ENCODE measurements at regions not wholly inside any gene's neighbourhood (a gene's known extent, or its start where the extent isn't known, plus 50 kb on each side); places are given as distances from the start of the nearest gene placed in this dataset.

DNA sequence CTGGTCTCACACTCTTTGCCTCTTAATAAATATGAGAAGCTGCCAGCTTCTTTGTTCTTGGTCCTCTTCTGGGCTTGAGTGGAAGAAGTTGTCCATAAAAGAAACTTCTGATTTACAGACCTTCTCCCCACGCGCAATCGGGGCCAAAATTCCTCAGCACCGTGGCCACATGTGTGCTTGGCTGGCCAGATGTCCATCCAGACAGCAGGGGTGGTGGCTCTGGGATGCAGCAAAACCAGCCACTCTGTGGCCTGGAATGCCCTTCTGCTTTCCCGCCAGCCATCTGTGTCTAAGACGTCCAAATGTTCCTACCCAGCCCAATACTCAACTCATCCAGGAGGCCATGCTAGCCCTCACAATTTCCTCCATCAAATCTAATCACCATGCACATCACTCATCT, 250.8 kb downstream of the EN1 start:
- no peak overlapping the region for H3K4me3 Mint-ChIP-seq
- H3K36me3 ChIP-seq: no peaks in the 10 kb centered on the region
- no peak overlapping the region for H2AFZ ChIP-seq (replicated peaks)
- no peaks in the 10 kb centered on the region for H3K36me3 Mint-ChIP-seq
- no peaks in the 10 kb centered on the region for H3K9me3 ChIP-seq (ENCODE audit: low read depth)
- TF ChIP-seq, protein P1, sequence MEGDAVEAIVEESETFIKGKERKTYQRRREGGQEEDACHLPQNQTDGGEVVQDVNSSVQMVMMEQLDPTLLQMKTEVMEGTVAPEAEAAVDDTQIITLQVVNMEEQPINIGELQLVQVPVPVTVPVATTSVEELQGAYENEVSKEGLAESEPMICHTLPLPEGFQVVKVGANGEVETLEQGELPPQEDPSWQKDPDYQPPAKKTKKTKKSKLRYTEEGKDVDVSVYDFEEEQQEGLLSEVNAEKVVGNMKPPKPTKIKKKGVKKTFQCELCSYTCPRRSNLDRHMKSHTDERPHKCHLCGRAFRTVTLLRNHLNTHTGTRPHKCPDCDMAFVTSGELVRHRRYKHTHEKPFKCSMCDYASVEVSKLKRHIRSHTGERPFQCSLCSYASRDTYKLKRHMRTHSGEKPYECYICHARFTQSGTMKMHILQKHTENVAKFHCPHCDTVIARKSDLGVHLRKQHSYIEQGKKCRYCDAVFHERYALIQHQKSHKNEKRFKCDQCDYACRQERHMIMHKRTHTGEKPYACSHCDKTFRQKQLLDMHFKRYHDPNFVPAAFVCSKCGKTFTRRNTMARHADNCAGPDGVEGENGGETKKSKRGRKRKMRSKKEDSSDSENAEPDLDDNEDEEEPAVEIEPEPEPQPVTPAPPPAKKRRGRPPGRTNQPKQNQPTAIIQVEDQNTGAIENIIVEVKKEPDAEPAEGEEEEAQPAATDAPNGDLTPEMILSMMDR (IDR thresholded peaks at IDR 0.05): no peak
- no peak for TF ChIP-seq EZH2phosphoT487 (IDR thresholded peaks at IDR 0.05)
- TF ChIP-seq EZH2 (IDR thresholded peaks at IDR 0.05): no peak
- H3K4me2 ChIP-seq: no peak overlapping the region
- H4K20me1 ChIP-seq (ENCODE audit: low read depth): no peaks in the 10 kb centered on the region
- H3K4me1 ChIP-seq: no peaks in the 10 kb centered on the region
- H3K9ac ChIP-seq: no peak overlapping the region
- no peak for DNase-seq (ENCODE audit: low spot score)
- peaks cover 15% of the 10 kb centered on the region for H3K9me3 Mint-ChIP-seq
- no peak overlapping the region for H3K27ac Mint-ChIP-seq
- no peak overlapping the region for H3K4me3 ChIP-seq
- no peaks in the 10 kb centered on the region for H3K4me1 Mint-ChIP-seq
- no peak overlapping the region for H3K27ac ChIP-seq
- H3K79me2 ChIP-seq (ENCODE audit: low read depth): no peaks in the 10 kb centered on the region
- peaks cover 4% of the 10 kb centered on the region for H3K27me3 Mint-ChIP-seq (ENCODE audit: insufficient read depth, low read depth)
- no peaks in the 10 kb centered on the region for H3K27me3 ChIP-seq
- no peaks in the 10 kb centered on the region for H3F3A ChIP-seq (ENCODE audit: low read depth)

DNA sequence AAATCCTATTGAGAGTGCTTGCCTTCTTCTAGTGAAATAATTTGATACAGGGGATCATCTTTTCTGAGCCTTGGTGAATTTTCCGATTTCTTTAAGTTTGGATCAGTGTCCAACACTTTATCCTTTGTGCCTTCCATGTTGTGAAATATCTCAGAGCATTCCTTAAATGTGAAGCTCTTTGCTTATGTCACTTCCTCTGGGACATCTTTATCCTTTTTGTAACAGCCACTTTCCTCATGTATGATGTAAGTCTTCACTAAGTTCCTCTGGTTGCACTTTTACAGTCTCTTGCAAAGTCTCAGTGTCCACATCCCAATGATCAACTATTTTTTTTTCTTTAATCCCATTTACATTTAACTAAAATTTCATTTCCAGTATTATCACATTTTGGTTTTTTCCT, 254.2 kb downstream of the EN1 start:
- Histone ChIP-seq H4K20me1 (ENCODE audit: low read depth) (no peaks in the 10 kb centered on the region), H3F3A (ENCODE audit: low read depth) (no peaks in the 10 kb centered on the region), H3K9me3 (ENCODE audit: low read depth) (no peaks in the 10 kb centered on the region), H2AFZ (replicated peaks) (no peak overlapping the region), H3K79me2 (ENCODE audit: low read depth) (no peaks in the 10 kb centered on the region), H3K4me1 (no peaks in the 10 kb centered on the region), H3K4me3 (no peak overlapping the region), H3K9ac (no peak overlapping the region), H3K27me3 (no peaks in the 10 kb centered on the region), H3K4me2 (no peak overlapping the region), H3K36me3 (no peaks in the 10 kb centered on the region), H3K27ac (no peak overlapping the region)
- TF ChIP-seq EZH2 (IDR thresholded peaks at IDR 0.05) (no peak), EZH2phosphoT487 (IDR thresholded peaks at IDR 0.05) (no peak)
- TF ChIP-seq, protein P1 (IDR thresholded peaks at IDR 0.05): no peak
- Mint-ChIP-seq H3K36me3 (no peaks in the 10 kb centered on the region), H3K27me3 (ENCODE audit: insufficient read depth, low read depth) (peaks cover 4% of the 10 kb centered on the region), H3K9me3 (peaks cover 9% of the 10 kb centered on the region), H3K4me3 (no peak overlapping the region), H3K27ac (no peak overlapping the region), H3K4me1 (no peaks in the 10 kb centered on the region)
- DNase-seq (ENCODE audit: low spot score): no peak

DNA sequence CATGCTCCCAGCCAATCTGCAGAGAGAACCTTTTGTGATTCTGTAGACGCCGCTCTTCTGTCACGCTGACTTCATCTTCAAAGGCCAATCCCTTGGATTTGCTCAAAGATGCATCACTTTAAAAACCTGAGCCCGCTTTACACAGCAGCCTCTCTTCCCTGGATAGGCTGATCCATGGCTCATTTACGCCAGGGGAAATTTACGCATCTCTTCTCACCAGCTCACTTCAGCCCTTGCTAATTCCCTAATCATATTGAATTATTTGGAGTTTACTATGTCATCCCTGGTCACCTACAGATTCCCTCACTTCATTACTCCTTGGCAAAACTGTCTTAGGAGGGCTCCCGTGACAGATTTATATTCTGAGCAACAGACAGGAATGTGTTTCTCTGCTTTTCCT, 256.2 kb downstream of the EN1 start:
- Histone ChIP-seq H3K36me3 (no peaks in the 10 kb centered on the region), H3K27me3 (no peaks in the 10 kb centered on the region), H3K9ac (no peak overlapping the region), H4K20me1 (ENCODE audit: low read depth) (no peaks in the 10 kb centered on the region), H3K4me2 (no peak overlapping the region), H3K4me1 (no peaks in the 10 kb centered on the region), H3F3A (ENCODE audit: low read depth) (no peaks in the 10 kb centered on the region), H3K4me3 (no peak overlapping the region), H3K9me3 (ENCODE audit: low read depth) (no peaks in the 10 kb centered on the region), H3K27ac (no peak overlapping the region), H2AFZ (replicated peaks) (no peak overlapping the region), H3K79me2 (ENCODE audit: low read depth) (no peaks in the 10 kb centered on the region)
- Mint-ChIP-seq H3K9me3 (peaks cover 2% of the 10 kb centered on the region), H3K36me3 (no peaks in the 10 kb centered on the region), H3K27ac (no peak overlapping the region), H3K4me1 (no peaks in the 10 kb centered on the region), H3K27me3 (ENCODE audit: insufficient read depth, low read depth) (peaks cover 6% of the 10 kb centered on the region), H3K4me3 (no peak overlapping the region)
- DNase-seq (ENCODE audit: low spot score): no peak
- TF ChIP-seq EZH2phosphoT487 (IDR thresholded peaks at IDR 0.05): no peak

DNA sequence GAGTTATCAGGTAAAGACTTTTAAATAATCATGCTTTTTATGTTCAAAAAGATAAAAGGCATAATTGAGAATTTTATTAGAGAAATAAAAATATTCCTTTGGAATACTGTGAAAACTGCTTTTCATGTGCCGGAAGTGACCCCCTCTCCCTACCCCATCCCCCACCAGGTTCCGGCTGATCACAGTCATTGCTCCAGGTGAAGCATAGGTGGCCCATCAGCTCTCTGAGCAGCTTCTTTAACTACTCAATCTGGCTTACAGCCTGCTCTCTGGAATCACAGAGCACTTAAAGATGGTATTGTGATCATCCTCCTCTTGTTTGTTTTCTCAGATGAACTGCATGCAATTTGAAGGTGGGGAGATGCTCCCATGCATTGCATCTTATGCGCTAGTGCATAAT, 257.7 kb downstream of the EN1 start:
- Histone ChIP-seq H3K27me3 (no peaks in the 10 kb centered on the region), H3K36me3 (no peaks in the 10 kb centered on the region), H3K9me3 (ENCODE audit: low read depth) (no peaks in the 10 kb centered on the region), H4K20me1 (ENCODE audit: low read depth) (no peaks in the 10 kb centered on the region), H3K4me2 (no peak overlapping the region), H3K4me3 (no peak overlapping the region), H2AFZ (replicated peaks) (no peak overlapping the region), H3F3A (ENCODE audit: low read depth) (no peaks in the 10 kb centered on the region), H3K79me2 (ENCODE audit: low read depth) (no peaks in the 10 kb centered on the region), H3K4me1 (no peaks in the 10 kb centered on the region), H3K27ac (no peak overlapping the region), H3K9ac (no peak overlapping the region)
- H3K9me3 Mint-ChIP-seq: no peaks in the 10 kb centered on the region
- no peak for DNase-seq (ENCODE audit: low spot score)
- H3K4me1 Mint-ChIP-seq: peaks cover 4% of the 10 kb centered on the region
- H3K27me3 Mint-ChIP-seq (ENCODE audit: insufficient read depth, low read depth): peaks cover 6% of the 10 kb centered on the region
- no peak overlapping the region for H3K27ac Mint-ChIP-seq
- no peak overlapping the region for H3K4me3 Mint-ChIP-seq
- no peaks in the 10 kb centered on the region for H3K36me3 Mint-ChIP-seq
- TF ChIP-seq EZH2phosphoT487 (IDR thresholded peaks at IDR 0.05) (no peak), EZH2 (IDR thresholded peaks at IDR 0.05) (no peak)
- TF ChIP-seq, protein P1 (IDR thresholded peaks at IDR 0.05): no peak

Measured in neural progenitor cell (in vitro differentiated cells).